Choroid plexus epithelial cell (primary cell): ENCODE measurements at regions not wholly inside any gene's neighbourhood (a gene's known extent, or its start where the extent isn't known, plus 50 kb on each side); places are given as distances from the start of the nearest gene placed in this dataset.

Source experiments
- DNase-seq: peaks from one replicate; pipeline ENCODE4 v3.0.0-alpha.2; 2010; ENCODE audit warnings: low read depth
- H3K4me3 ChIP-seq: 2 replicates; pipeline ENCODE4 v1.5.1; 2011; ENCODE audit warnings: low read depth, mild to moderate bottlenecking, control low read depth, low read length, moderate library complexity
- TF ChIP-seq, protein P1 (sequence below): conservative IDR thresholded peaks from 2 replicates; pipeline ENCODE4 v1.5.1; 2011; ENCODE audit warnings: low read depth, mild to moderate bottlenecking, control low read depth, inconsistent platforms, low read length, moderate library complexity

- H3K4me3 ChIP-seq: no peak overlapping the region
- TF ChIP-seq, protein P1, sequence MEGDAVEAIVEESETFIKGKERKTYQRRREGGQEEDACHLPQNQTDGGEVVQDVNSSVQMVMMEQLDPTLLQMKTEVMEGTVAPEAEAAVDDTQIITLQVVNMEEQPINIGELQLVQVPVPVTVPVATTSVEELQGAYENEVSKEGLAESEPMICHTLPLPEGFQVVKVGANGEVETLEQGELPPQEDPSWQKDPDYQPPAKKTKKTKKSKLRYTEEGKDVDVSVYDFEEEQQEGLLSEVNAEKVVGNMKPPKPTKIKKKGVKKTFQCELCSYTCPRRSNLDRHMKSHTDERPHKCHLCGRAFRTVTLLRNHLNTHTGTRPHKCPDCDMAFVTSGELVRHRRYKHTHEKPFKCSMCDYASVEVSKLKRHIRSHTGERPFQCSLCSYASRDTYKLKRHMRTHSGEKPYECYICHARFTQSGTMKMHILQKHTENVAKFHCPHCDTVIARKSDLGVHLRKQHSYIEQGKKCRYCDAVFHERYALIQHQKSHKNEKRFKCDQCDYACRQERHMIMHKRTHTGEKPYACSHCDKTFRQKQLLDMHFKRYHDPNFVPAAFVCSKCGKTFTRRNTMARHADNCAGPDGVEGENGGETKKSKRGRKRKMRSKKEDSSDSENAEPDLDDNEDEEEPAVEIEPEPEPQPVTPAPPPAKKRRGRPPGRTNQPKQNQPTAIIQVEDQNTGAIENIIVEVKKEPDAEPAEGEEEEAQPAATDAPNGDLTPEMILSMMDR: no peak
- no peak for DNase-seq
Measured at GRCh38 chr9:107635803-107636174, 146.2 kb upstream of the KLF4 start.

GRCh38 chr9:107635101-107635802 lies 145.7 kb upstream of the KLF4 start:
- TF ChIP-seq, protein P1: no peak
- DNase-seq: no peak

GRCh38 chr9:107633406-107633805 lies 143.8 kb upstream of the KLF4 start:
- TF ChIP-seq, protein P1: no peak
- H3K4me3 ChIP-seq: no peak overlapping the region
- no peak for DNase-seq

More at GRCh38 chr9:107635101-107635802, 145.7 kb upstream of the KLF4 start:
- no peak overlapping the region for H3K4me3 ChIP-seq

DNA sequence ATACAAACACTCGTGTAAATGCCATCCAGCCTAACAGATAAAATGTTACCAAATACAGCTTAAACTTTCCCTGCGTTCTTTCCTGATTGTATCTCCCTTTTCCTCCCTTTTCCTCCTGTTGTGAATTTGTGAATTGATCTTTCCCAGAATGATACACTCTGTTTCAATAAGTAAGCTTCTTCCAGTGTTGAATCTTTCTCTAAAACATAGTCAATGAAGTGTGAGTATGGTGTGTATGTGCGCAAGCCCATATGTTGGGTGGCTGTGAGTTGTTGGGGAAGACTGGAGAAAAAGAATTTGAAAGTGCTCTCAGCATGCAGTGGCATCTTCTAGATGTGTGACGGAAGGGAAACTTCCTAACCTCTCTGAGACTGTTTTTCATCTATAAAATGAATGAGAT lies 143.1 kb upstream of the KLF4 start:
- H3K4me3 ChIP-seq: no peak overlapping the region
- no peak for DNase-seq
- TF ChIP-seq, protein P1: no peak

- DNase-seq: no peak
- H3K4me3 ChIP-seq: no peak overlapping the region
- TF ChIP-seq, protein P1: no peak
Measured at GRCh38 chr9:107632216-107632615, 142.6 kb upstream of the KLF4 start.

- H3K4me3 ChIP-seq: no peak overlapping the region
- DNase-seq: no peak
- TF ChIP-seq, protein P1: no peak
Measured at GRCh38 chr9:107631788-107632187, 142.2 kb upstream of the KLF4 start.

DNA sequence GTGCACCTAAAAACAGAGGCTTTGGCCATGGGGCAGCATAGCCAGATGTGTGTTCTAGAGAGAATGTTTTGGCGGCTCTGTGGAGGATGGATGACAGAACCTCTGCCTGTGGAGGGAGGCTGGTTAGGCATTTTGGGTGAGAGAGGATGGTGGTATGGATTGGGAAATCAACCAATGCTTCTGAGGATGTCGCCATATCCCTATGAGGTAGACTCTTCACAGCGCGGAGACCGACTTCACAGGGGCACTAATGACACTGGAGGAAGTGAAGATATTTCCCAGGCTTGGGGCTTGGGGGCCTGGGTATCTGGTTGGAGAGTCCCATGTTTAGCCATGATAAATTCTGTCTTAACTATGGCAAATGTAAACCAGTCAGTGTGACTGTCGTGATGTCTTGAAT lies 140.6 kb upstream of the KLF4 start:
- no peak for DNase-seq
- TF ChIP-seq, protein P1: no peak
- H3K4me3 ChIP-seq: no peak overlapping the region
